Duodenal mucosa (tissue), 2 donors: ENCODE measurements at regions not wholly inside any gene's neighbourhood (a gene's known extent, or its start where the extent isn't known, plus 50 kb on each side); places are given as distances from the start of the nearest gene placed in this dataset.

Experiments used
- H3K27ac ChIP-seq: one replicate; pipeline ENCODE4 v1.7.0; 2013; ENCODE audit warnings: low read depth, low read length
- H3K27me3 ChIP-seq, 2 donors: one replicate each; pipeline ENCODE4 v1.7.0; 2013; ENCODE audit warnings: low read length in 2 of 2, control low read depth in 1 of 2; ENCODE audit not compliant: insufficient read depth in 2 of 2, control insufficient read depth in 1 of 2
- H3K36me3 ChIP-seq, 2 donors: one replicate each; pipeline ENCODE4 v1.7.0; 2013; ENCODE audit warnings: low read length in 2 of 2, control low read depth in 1 of 2; ENCODE audit not compliant: insufficient read depth in 2 of 2, control insufficient read depth in 1 of 2
- H3K4me1 ChIP-seq, 2 donors: one replicate each; pipeline ENCODE4 v1.7.0; 2013; ENCODE audit warnings: low read length in 2 of 2, control low read depth in 1 of 2; ENCODE audit not compliant: insufficient read depth in 2 of 2, control insufficient read depth in 1 of 2
- H3K4me3 ChIP-seq, 2 donors: one replicate each; pipeline ENCODE4 v1.7.0; 2013; ENCODE audit warnings: low read length in 2 of 2, low read depth in 1 of 2
- H3K9ac ChIP-seq, 2 donors: one replicate each; pipeline ENCODE4 v1.7.0; 2013; ENCODE audit warnings: low read length in 2 of 2, low read depth in 1 of 2
- H3K9me3 ChIP-seq, 2 donors: one replicate each; pipeline ENCODE4 v1.7.0; 2013; ENCODE audit warnings: low read length in 2 of 2, control low read depth in 1 of 2; ENCODE audit not compliant: control insufficient read depth in 1 of 2

- Histone ChIP-seq H3K27me3 (no peaks in the 10 kb centered on the region), H3K4me1 (no peaks in the 10 kb centered on the region), H3K36me3 (no peaks in the 10 kb centered on the region), H3K9ac (no peak overlapping the region), H3K27ac (no peak overlapping the region), H3K9me3 (no peaks in the 10 kb centered on the region), H3K4me3 (no peak overlapping the region)
These were observed 570.0 kb upstream of the BTBD3 start for GRCh38 chr20:11347738-11348137.

- no peak overlapping the region for H3K9ac ChIP-seq
- H3K9me3 ChIP-seq: no peaks in the 10 kb centered on the region
- H3K27me3 ChIP-seq: no peaks in the 10 kb centered on the region
- H3K36me3 ChIP-seq: no peaks in the 10 kb centered on the region
- no peak overlapping the region for H3K4me3 ChIP-seq
- H3K27ac ChIP-seq: no peak overlapping the region
- no peaks in the 10 kb centered on the region for H3K4me1 ChIP-seq
These were observed 567.3 kb upstream of the BTBD3 start for GRCh38 chr20:11350126-11351005.

GRCh38 chr20:11352041-11352440 is 565.7 kb upstream of the BTBD3 start:
- H3K27ac ChIP-seq: no peak overlapping the region
- H3K4me1 ChIP-seq: no peaks in the 10 kb centered on the region
- no peaks in the 10 kb centered on the region for H3K27me3 ChIP-seq
- H3K9ac ChIP-seq: no peak overlapping the region
- H3K9me3 ChIP-seq: no peaks in the 10 kb centered on the region
- H3K36me3 ChIP-seq: no peaks in the 10 kb centered on the region
- H3K4me3 ChIP-seq: no peak overlapping the region

- no peaks in the 10 kb centered on the region for H3K4me1 ChIP-seq
- no peaks in the 10 kb centered on the region for H3K36me3 ChIP-seq
- H3K9ac ChIP-seq: no peak overlapping the region
- no peak overlapping the region for H3K4me3 ChIP-seq
- H3K27me3 ChIP-seq: no peaks in the 10 kb centered on the region
- H3K9me3 ChIP-seq: no peaks in the 10 kb centered on the region
- no peak overlapping the region for H3K27ac ChIP-seq
These were observed 562.8 kb upstream of the BTBD3 start for GRCh38 chr20:11354846-11355245.

- H3K9ac ChIP-seq: no peak overlapping the region
These were observed 562.3 kb upstream of the BTBD3 start for GRCh38 chr20:11355345-11355744.

GRCh38 chr20:11356061-11356460 is 561.6 kb upstream of the BTBD3 start:
- H3K36me3 ChIP-seq: no peaks in the 10 kb centered on the region
- no peak overlapping the region for H3K9ac ChIP-seq
- no peaks in the 10 kb centered on the region for H3K4me1 ChIP-seq
- H3K9me3 ChIP-seq: no peaks in the 10 kb centered on the region
- H3K27me3 ChIP-seq: no peaks in the 10 kb centered on the region
- H3K4me3 ChIP-seq: no peak overlapping the region
- H3K27ac ChIP-seq: no peak overlapping the region

More at GRCh38 chr20:11355345-11355744, 562.3 kb upstream of the BTBD3 start:
- H3K4me1 ChIP-seq: no peaks in the 10 kb centered on the region
- H3K4me3 ChIP-seq: no peak overlapping the region
- H3K36me3 ChIP-seq: no peaks in the 10 kb centered on the region
- no peaks in the 10 kb centered on the region for H3K27me3 ChIP-seq
- no peaks in the 10 kb centered on the region for H3K9me3 ChIP-seq
- no peak overlapping the region for H3K27ac ChIP-seq

- H3K36me3 ChIP-seq: no peaks in the 10 kb centered on the region
- no peaks in the 10 kb centered on the region for H3K27me3 ChIP-seq
- H3K9ac ChIP-seq: no peak overlapping the region
- no peak overlapping the region for H3K4me3 ChIP-seq
- no peak overlapping the region for H3K27ac ChIP-seq
- no peaks in the 10 kb centered on the region for H3K9me3 ChIP-seq
- no peaks in the 10 kb centered on the region for H3K4me1 ChIP-seq
These were observed 555.2 kb upstream of the BTBD3 start for GRCh38 chr20:11362450-11362849.

- Histone ChIP-seq H3K9ac (no peak overlapping the region), H3K27ac (no peak overlapping the region), H3K4me3 (no peak overlapping the region), H3K9me3 (no peaks in the 10 kb centered on the region), H3K4me1 (no peaks in the 10 kb centered on the region), H3K27me3 (no peaks in the 10 kb centered on the region), H3K36me3 (no peaks in the 10 kb centered on the region)
These were observed 553.0 kb upstream of the BTBD3 start for GRCh38 chr20:11364736-11365135.

GRCh38 chr20:11366660-11367059 is 551.0 kb upstream of the BTBD3 start:
- no peaks in the 10 kb centered on the region for H3K9me3 ChIP-seq
- H3K9ac ChIP-seq: no peak overlapping the region
- no peak overlapping the region for H3K4me3 ChIP-seq
- no peaks in the 10 kb centered on the region for H3K27me3 ChIP-seq
- H3K4me1 ChIP-seq: no peaks in the 10 kb centered on the region
- no peaks in the 10 kb centered on the region for H3K36me3 ChIP-seq
- no peak overlapping the region for H3K27ac ChIP-seq

GRCh38 chr20:11368499-11368898 is 549.2 kb upstream of the BTBD3 start:
- Histone ChIP-seq H3K27me3 (no peaks in the 10 kb centered on the region), H3K4me1 (no peaks in the 10 kb centered on the region), H3K36me3 (no peaks in the 10 kb centered on the region), H3K9me3 (no peaks in the 10 kb centered on the region), H3K9ac (no peak overlapping the region), H3K4me3 (no peak overlapping the region), H3K27ac (no peak overlapping the region)
